Hepatic stellate cell (primary cell): ENCODE measurements at regions not wholly inside any gene's neighbourhood (a gene's known extent, or its start where the extent isn't known, plus 50 kb on each side); places are given as distances from the start of the nearest gene placed in this dataset.

ENCODE experiments used
- DNase-seq: peaks from one replicate; pipeline ENCODE4 v3.0.0; 2011; ENCODE audit warnings: low spot score

DNA sequence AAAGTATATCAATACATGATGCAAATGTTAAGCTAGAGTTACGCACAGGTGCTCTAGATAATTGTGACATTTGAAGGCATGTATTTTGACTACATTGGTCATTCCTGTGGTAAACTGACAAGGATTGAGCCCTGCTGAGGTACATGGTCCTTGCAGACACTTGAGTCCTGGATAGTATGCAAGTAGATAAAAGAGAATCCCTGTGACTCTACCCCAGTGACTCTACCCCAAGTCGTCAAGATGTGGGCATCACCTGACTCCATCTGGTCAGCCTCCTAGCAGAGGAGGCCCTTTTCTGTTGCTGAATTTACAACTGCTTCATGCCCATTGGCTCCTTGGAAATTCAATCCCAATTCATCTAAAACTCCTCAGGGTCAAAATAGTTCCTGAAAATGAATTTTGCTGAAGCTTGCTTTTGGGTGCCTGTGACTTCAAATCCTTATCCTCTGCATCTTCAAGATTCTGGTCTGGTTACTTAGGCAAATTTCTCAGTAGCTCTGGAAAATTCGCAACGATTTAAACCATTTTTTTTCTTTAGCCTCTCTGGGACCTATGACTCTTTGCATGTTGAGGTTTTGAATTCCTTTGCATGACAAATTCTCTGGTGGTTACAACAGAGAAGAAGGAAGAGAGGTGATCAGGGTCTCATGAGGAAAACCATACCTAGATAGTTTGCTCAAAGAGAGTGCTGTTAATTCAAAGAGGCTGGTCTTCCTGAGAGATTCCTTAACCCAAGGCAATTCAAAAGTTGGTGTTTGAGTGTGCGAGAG lies 422.1 kb downstream of the FGF9 start:
- no peak for DNase-seq

DNA sequence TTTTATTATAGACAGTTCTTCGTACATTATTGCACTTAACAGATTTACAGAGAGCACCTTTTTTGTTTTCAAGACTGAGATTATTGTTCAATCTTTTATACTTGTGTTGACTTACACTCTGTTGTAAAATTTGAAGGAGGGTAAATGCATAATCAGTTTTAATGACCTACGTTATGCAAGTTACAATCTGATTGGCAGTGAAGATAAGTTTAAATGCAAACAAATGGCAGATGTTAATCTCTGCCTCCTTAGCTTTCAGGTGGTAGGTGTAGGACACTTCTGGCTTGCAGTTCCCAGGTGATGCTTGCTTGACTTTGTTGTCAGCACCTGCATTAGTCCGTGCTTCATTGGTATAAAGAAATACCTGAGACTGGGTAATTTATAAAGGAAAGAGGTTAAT lies 424.9 kb downstream of the FGF9 start:
- DNase-seq, result no peak

DNA sequence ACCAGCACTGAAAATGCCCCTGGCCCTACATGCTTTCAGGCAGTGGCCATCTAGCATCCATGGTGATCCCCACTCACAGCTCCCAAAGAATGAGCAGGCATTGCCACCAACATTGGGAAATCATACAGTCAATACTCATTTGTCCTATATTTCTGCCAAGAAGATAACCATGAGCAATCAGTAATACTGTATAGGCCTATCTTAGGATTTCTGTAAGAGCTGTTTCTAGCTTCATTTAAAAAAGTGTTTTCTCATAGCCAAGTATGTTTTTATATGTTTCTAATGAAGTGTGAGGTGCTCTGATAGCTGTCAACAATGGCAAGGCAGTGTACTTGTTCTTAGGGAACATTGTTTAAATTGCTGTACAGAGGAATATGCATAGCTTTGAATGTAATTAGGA lies 428.7 kb downstream of the FGF9 start:
- DNase-seq, result no peak

DNA sequence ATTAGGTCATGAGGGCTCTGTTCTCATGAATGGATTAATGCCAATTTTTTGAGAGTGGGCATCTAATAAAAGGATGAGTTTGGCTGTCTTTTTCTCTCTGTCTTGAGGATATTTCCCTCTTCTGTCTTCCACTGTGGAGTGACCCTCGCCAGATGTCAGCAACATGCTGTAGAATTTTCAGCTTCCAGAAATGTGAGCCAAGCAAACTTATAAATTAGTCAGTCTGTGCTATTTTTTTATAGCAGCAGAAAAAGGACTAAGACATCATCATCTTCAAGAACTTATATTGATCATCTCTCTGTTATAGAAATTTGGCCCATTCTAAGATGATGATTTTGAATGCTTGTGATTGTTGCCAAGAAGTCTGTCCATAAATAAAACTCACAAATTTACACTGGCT lies 431.4 kb downstream of the FGF9 start:
- no peak for DNase-seq

DNA sequence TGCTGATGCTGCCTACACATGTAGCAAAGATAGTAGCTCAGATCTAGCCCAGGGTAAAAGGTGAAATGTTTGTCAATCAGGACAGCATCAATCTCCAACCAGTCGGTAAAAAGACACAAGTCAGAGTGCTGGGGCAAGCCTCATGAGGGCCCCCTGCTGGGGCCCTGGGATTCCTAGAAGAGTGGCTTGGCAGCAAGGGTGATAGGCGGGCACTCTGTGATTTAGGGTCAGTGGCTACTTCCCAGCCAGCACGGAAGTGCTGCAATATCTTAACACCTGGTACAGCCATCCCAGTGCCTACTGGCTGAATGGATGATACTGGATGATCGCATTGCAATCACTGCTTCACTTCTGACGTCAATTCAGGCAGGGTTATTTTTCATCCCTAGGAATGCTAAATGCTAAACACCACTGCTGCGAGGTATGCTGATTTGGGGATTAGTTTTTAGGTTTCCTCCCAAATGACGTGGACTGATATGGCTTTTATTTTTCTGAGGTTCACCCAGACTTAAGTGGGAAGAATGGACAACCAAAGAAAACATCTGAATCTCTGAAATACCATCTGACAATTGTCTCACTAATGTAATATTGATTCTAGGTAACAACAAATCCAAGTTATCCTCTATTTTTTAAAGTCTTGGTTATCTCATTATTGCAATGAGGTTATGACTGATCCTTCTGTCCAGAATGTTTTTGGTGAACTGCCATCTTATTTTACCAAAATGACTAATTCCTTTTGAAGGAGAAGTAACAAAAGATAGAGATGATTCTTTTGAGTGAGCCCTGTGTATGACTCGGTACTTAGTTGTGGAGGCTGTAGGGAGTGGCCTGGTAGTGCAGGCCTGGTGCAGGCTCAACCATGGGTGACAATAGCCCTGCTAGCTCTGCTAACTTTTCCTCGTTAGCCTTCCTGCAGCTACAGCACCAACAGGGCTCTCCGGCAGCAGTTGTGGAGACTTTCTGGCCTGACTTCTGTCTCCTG lies 432.5 kb downstream of the FGF9 start:
- no peak for DNase-seq

DNA sequence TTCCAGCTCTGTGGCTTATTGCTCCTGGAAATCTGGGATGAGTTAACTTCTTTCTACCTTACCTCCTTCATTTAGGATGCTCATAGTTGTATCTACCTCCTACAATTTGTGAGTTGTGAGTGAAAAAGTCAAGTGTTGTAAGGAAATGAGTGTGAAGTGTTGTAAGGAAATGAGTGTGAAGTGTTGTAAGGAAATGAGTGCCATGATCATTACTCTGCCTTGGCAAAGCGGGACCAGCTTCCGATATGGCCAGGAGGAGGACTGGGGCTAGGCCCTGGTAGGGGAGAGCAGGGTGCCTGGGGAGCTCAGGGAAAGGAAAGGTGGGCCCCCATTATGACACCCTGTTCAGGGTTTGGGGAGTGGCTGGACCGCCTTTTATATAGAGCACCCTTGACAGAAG lies 435.2 kb downstream of the FGF9 start:
- no peak for DNase-seq

DNA sequence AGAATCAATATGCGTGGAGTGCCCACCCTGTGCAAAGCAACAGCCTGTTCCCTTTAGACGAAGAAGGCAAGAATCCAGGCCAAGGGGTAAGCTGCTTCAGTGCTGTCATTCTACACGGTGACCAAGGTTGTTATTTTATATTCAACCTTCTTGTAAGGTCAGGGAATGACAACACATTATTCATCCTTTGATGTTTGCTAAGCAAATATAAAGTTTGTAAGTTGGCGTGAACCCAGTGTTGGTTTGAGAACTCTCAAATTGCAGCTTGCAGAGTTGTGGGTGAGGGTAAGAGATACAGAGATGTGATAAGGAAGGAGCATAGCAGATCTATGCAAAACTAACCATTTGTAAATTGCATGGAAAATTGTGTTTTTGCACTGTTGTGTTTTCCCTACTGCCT lies 436.7 kb downstream of the FGF9 start:
- no peak for DNase-seq

DNA sequence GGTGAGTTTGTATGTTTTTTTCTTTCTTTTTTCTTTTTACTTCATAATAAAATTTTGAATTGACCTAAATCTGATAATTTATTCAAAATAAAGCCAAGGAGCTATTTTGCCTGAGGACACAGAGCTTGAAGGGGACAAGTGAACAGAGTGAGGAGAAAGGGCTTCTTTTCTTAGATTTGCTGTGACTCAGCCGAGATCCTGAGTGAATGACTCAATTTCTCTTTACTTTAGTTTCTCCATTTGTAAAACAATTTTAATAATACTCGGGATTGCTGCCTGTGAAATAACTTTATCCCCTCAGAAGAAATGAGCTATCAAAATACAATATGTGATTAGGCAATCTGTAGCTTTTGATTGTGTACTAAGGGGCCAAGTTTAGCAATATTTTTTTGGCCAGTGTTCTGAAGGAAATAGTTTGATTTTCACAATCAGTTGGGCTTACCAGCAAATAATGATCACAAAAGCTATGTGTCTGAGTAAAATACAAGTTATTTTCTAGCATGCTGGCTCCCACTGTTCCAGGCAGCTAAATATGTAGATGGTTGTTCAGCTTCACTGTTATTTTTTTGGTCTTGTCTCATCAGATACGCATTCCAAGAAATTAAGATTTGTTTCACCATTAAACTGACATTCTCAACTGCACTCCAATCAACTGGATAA lies 437.5 kb downstream of the FGF9 start:
- no peak for DNase-seq

DNA sequence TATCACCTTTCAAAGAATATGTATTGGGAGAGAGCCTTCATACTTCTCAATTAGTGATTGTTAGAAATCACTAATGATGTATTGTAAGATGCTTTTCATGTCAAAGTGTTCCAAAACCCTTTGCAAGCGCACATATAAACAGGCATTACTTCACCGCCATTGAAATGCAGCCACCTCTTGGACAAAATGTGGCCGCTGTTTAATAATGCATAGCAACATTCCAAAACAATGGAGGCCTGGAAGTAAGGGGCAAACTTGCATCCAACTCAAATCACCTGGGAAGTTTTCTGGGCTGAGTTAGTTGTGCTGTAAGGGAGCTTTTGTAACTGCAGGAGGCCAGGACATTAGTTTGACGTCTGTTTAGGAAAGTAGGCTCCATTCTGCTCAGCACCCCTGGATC lies 438.1 kb downstream of the FGF9 start:
- DNase-seq, result no peak

DNA sequence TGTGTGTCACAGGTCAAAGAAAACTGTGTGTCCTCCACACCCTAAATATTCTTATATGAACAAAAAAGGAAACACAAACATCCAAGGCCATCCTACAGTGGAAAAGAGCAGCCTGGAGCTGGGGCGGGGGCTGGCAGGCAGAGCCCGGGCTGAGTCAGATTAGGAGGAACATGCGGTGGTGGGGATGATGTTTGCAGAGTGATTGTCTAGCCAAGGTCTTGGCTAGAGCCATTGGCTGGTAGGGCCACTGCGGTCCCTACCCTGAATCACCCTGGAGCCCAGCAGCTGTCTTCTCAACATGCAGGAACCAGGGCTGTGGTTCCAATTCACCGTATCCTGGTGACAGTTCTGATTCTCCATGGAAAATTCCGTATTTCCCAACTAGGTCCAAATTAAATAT lies 439.5 kb downstream of the FGF9 start:
- DNase-seq, result no peak

DNA sequence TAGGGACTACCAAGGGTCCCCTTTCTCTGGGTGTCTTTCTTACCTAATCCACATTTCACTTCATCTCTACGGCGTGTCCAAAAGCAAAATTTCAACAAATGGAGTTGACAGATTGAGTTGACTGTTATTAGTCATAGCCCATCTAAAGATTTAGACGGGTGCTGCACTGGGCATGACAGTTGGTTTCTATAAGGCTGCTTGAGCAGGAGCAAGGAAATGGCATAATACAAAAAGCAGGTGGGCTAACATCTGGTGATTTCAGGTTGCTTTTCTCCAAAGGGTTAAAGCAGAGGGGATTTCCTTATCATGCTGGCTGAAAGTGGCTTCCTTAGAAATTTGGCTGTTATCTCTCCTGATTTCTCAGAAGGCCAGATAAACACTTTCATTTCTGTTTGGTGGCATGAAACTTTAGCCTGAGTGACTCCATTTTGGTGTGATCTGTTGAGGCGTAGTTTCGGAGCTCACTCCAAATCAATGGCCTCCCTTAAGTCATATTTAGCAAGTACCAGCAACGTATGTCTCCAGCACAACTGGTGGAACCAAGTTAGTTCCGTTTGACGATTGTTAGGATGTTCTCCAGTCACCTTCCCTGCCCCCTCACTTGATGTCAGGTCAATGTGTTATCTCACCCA lies 440.4 kb downstream of the FGF9 start:
- DNase-seq, result no peak

DNA sequence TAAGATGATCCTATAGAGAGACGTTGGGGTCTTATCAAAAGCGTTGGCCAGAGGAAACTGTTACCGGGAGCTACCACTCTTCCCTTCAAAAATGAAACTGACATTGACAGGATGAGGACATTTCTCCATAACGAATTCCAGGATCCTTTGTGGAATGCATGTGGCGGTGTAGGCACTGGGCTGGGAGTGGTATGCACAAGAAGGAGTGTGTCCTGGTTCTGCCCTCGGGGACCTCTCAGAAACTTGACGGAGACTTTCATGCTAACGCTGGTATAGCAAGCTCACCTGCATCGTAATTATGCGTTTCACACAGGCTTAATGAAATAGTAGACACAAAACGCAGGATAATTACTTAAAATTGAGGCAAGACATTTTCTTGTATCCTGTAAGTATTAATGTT lies 441.1 kb downstream of the FGF9 start:
- DNase-seq, result no peak

DNA sequence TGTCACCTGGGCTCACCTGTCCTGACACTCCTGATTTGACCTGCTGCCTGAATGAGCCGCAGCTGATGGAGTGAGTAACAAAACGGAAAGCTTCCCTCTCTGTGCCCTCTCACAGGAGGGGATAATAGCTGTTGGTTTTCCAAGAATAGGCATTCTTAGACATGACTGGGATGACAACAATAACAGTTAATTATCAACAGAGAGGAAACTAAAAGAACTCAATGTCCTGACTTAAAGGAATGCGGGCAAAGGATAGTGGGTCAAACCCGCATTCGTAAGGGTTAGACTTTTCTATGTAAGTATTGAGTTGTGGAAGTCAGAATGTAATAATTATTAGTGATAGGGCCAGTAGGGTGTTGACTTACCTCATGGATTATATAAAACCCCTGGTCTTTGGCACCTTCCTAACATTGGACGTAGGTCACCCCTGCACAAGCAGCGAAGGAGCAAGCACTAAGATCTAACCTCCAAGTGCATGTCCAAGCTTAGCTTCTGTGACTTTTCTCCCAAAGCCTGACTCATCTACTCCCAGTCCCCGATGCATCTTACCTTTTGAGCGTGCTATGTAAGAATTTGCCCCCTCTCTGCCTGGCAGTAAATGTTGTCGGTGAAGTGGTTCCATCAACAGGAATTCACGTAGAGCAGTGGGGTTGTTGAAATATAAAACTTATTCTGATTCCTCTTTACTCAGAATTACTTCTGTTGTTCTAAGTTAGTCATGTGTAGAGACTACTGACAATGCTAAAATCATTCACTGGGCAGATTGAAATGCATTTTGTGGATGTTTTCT lies 442.3 kb downstream of the FGF9 start:
- no peak for DNase-seq

DNA sequence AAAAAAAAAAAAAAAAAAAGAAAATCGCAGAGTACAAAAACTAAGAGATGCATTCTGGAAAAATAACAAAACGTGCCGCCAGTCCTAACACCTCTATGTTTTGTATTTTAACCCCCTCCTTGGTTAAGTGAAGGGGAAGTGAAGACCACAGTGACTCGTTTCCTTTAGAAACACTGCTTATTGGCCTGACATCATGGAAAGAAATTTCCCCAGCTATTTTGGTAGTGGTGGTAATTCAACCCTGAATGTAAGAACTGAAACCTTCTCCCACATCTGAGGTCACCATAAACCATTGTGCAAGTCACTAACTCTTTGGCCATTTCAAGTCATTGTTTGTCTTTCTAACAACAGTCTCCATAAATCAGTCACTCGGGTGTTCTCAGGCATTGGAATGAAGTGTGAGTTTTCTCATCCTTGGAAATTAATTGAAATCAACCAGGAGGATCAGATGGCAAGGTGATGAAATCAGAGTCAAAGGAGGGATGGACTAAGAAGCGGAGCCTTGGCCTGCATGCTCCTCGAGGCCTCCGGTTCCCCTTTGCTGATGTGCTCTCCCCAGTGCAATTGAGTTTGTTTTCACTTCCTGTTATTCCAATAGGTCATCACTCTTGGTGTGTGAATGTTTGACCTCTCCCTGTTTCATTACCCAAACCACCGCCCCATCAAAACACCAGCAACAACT lies 443.9 kb downstream of the FGF9 start:
- no peak for DNase-seq

DNA sequence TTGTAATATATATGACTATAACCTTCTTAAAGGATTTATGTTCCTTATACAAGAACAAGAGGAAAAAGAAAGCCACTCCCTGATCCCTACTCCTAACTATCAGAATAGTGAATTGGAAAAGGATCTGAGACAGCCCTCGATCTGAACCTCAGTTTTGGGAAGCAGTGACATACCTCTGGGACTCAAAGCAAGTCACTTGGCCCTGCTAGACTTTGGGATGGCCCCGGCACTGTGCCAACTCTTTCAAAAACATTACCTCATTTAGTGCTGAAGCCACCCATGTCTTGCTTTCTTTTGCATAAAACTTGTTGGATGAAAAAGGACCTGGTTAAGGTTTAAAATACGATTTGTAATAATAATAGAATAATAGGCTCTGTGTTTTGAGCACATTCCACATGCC lies 447.3 kb downstream of the FGF9 start:
- DNase-seq, result no peak

DNA sequence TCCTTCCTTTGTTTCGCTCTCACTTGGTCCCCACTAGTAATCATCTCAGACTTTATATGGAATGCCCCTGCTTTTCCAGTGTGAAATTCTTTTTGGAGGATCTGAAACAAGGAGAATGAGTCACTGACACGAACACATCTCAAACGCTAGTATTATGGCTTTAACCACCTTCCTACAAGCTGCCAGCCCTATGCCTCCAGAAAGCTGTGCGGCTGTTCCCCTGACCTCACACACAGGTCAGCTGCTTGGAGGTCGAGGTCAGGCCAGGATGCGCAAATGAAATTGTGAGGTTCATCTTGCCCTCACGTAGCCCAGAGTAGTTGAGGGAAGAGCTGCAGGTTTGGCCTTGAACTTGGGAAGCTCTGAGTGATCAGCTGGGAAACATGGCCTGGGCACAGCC lies 449.8 kb downstream of the FGF9 start:
- no peak for DNase-seq

DNA sequence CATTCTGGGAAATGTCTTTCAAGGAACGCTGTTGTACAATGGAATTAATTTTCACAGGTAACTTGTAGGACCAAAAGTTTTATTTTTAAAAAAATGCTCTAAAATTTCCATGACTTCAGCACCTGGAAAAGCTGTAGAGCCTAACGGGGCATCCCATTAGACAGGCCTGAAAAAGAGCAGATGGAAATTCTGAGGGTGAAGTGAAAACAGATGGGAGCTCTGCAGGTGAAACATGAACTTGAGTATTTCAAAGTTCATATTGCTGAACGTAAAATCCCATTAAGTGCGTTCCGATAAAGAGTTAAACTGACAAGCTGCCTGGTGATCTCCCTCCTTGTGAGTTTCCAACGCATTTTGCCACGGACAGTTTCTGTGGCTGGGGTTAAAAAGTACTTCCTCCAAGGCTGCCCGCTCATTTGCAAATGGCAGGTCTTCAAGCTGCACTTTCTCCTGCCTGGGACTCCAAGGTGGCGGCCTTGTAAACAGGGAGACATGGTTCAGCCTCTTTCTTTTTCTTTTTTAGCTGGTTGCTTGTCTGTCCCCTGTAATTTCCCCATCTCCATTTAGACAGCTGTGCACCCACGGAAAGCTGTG lies 450.4 kb downstream of the FGF9 start:
- no peak for DNase-seq

DNA sequence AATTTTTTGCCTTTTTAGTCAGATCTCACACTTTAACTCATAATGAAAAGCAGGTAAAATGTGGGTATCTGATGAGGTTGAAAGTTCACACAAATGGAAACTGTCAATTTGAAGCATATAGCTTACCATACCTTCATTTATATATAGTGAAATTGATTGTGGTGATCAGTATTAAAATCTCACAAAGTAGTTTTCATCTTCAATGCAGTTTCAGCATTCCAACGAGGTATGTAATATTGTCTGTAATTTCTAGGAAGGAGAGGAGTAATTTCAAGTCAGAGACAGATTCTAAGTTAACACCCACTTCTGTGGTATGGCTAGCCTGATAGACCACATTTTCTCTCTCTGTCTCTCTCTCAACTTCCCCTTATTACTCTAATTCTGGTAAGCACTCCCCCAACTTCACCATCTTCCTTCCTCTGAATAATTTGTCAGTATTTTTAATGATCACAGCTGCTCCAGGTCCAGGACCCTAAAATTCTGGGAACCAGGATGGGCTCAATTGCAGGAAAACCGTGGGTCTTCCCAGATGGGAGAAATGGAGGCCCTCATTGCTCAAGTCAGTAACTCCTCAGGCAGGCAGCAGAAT lies 455.7 kb downstream of the FGF9 start:
- DNase-seq, result no peak

DNA sequence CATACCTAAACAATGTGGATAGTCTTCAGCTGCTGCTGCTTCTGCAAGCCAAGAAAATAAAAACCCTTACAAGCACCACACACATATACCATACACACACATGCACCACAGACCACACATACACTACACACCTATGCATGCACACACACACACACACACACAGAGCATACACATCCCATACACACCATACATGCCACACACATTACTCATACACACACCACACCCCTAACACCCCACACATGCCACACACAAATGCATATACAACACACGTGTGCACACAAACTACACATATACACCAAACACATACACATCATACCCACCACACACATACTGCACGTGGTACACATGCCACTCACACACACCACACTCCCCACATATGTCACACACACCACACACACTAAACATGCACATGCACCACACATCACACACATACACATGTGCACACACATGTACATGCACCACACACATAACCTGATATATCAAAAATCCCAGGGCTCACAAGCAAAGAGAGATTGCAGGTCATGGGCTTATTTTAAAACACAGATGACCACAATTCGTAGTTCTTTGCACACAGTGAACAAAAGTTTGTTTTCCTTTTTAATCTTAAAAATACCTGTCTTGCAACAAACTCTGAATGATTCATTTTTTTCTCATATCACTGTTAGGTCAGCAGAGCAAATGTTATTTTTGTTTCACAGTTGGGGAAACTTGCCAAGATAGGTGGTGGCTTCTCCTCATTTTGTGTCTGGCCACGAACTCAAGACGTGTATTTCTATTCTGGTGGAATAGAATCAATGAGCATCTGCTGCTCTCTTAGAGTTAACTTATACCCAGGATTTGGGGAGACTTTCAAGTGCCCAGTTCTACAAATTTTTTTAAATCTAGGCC lies 456.6 kb downstream of the FGF9 start:
- DNase-seq, result no peak
